ENCODE measurements at regions not wholly inside any gene's neighbourhood (a gene's known extent, or its start where the extent isn't known, plus 50 kb on each side); places are given as distances from the start of the nearest gene placed in this dataset.
"Not testable (repeated sequence)": the region's sequence is repeated elsewhere in the genome, so short reads cannot be mapped to it uniquely, and the experiment has no call there.

- no peak for DNase-seq (ENCODE audit: low spot score)
Observed at GRCh38 chr12:102344691-102345090, 135.7 kb downstream of the IGF1 start.

GRCh38 chr12:102343361-102344121, 136.8 kb downstream of the IGF1 start:
- DNase-seq (ENCODE audit: low spot score): no peak

GRCh38 chr12:102342281-102343006, 137.9 kb downstream of the IGF1 start:
- DNase-seq (ENCODE audit: low spot score): no peak

GRCh38 chr12:102334765-102335164, 137.1 kb upstream of the PMCH start:
- DNase-seq (ENCODE audit: low spot score): no peak

GRCh38 chr12:102331419-102331818, 133.8 kb upstream of the PMCH start:
- no peak for DNase-seq (ENCODE audit: low spot score)

GRCh38 chr12:102329883-102330282, 132.2 kb upstream of the PMCH start:
- DNase-seq (ENCODE audit: low spot score): no peak

- no peak for DNase-seq (ENCODE audit: low spot score)
Observed at GRCh38 chr12:102326982-102327381, 129.3 kb upstream of the PMCH start.

GRCh38 chr12:102325108-102325507, 127.5 kb upstream of the PMCH start:
- DNase-seq (ENCODE audit: low spot score): not testable (repeated sequence)

- DNase-seq (ENCODE audit: low spot score): no peak
Observed at GRCh38 chr12:102323799-102324198, 126.2 kb upstream of the PMCH start.

GRCh38 chr12:102322254-102322653, 124.6 kb upstream of the PMCH start:
- DNase-seq (ENCODE audit: low spot score): no peak

GRCh38 chr12:102321305-102322082, 123.9 kb upstream of the PMCH start:
- DNase-seq (ENCODE audit: low spot score): no peak

- DNase-seq (ENCODE audit: low spot score): no peak
Observed at GRCh38 chr12:102317155-102317554, 119.5 kb upstream of the PMCH start.

GRCh38 chr12:102316723-102317122, 119.1 kb upstream of the PMCH start:
- no peak for DNase-seq (ENCODE audit: low spot score)

GRCh38 chr12:102314821-102315220, 117.2 kb upstream of the PMCH start:
- no peak for DNase-seq (ENCODE audit: low spot score)

GRCh38 chr12:102313116-102313971, 115.7 kb upstream of the PMCH start:
- not testable (repeated sequence) for DNase-seq (ENCODE audit: low spot score)

GRCh38 chr12:102305486-102305885, 107.9 kb upstream of the PMCH start:
- no peak for DNase-seq (ENCODE audit: low spot score)

GRCh38 chr12:102304667-102305066, 107.0 kb upstream of the PMCH start:
- not testable (repeated sequence) for DNase-seq (ENCODE audit: low spot score)

GRCh38 chr12:102302553-102302952, 104.9 kb upstream of the PMCH start:
- no peak for DNase-seq (ENCODE audit: low spot score)

GRCh38 chr12:102301547-102301946, 103.9 kb upstream of the PMCH start:
- no peak for DNase-seq (ENCODE audit: low spot score)

GRCh38 chr12:102300824-102301461, 103.3 kb upstream of the PMCH start:
- DNase-seq (ENCODE audit: low spot score): peak; percentile 54

GRCh38 chr12:102299731-102300130, 102.1 kb upstream of the PMCH start:
- DNase-seq (ENCODE audit: low spot score): no peak
